Common myeloid progenitor, CD34-positive (primary cell): ENCODE measurements at regions not wholly inside any gene's neighbourhood (a gene's known extent, or its start where the extent isn't known, plus 50 kb on each side); places are given as distances from the start of the nearest gene placed in this dataset.
"Not testable (repeated sequence)": the region's sequence is repeated elsewhere in the genome, so short reads cannot be mapped to it uniquely, and the experiment has no call there.

ENCODE experiments used
- CTCF ChIA-PET: fragments of 350-600 bp; sonication (Branson Sonifier 250); formaldehyde crosslinking; loops from one replicate; lab custom pipeline; 2021; ENCODE audit warnings: antibody characterized with exemption; lab: Charles Lee
- POLR2A ChIA-PET: fragments of 350-600 bp; sonication (Branson Sonifier 250); formaldehyde crosslinking; loops from one replicate; lab custom pipeline; 2021; ENCODE audit warnings: antibody characterized with exemption; lab: Charles Lee
- DNase-seq, 3 donors: peaks; one replicate each; pipeline versions ENCODE4 v3.0.0 to v3.0.0-alpha.2; 2013
- H3K27ac ChIP-seq, 2 experiments: 1 replicate in 1 of 2; 2 replicates in 1 of 2; pipeline ENCODE4 v1.7.0; 2013; ENCODE audit warnings: inconsistent platforms in 2 of 2, low read length in 2 of 2, mild to moderate bottlenecking in 2 of 2, low read depth in 1 of 2, moderate library complexity in 1 of 2; ENCODE audit not compliant: severe bottlenecking in 2 of 2, insufficient read depth in 1 of 2, poor library complexity in 1 of 2
- H3K27me3 ChIP-seq, 5 experiments: replicated peaks in 2 of 5; 1 replicate in 3 of 5; 2 replicates in 2 of 5; pipeline versions ENCODE4 v1.6.1 to v1.7.0; 2013; ENCODE audit warnings: low read length in 4 of 5, mild to moderate bottlenecking in 2 of 5, moderate library complexity in 2 of 5, inconsistent platforms in 1 of 5; ENCODE audit not compliant: insufficient read depth in 5 of 5, control insufficient read depth in 4 of 5
- H3K36me3 ChIP-seq, 4 experiments: 1 replicate in 2 of 4; 2 replicates in 2 of 4; pipeline versions ENCODE4 v1.6.1 to v1.7.0; 2013; ENCODE audit warnings: low read length in 3 of 4, control low read depth in 1 of 4, mild to moderate bottlenecking in 1 of 4; ENCODE audit not compliant: control insufficient read depth in 4 of 4, insufficient read depth in 4 of 4
- H3K4me1 ChIP-seq, 4 experiments: 1 replicate in 3 of 4; 2 replicates in 1 of 4; pipeline versions ENCODE4 v1.6.1 to v1.7.1; 2013; ENCODE audit warnings: low read length in 3 of 4, mild to moderate bottlenecking in 3 of 4, control low read depth in 1 of 4, inconsistent platforms in 1 of 4, moderate library complexity in 1 of 4; ENCODE audit not compliant: control insufficient read depth in 4 of 4, insufficient read depth in 4 of 4; ENCODE audit errors: control extremely low read depth in 1 of 4
- H3K4me3 ChIP-seq, 7 experiments: 1 replicate in 4 of 7; 2 replicates in 3 of 7; pipeline versions ENCODE4 v1.5.1 to v1.7.0; 2013; ENCODE audit warnings: mild to moderate bottlenecking in 7 of 7, low read length in 6 of 7, moderate library complexity in 6 of 7, inconsistent platforms in 2 of 7, low read depth in 2 of 7, control low read depth in 1 of 7; ENCODE audit not compliant: insufficient read depth in 4 of 7, control insufficient read depth in 1 of 7; ENCODE audit errors: extremely low read depth in 1 of 7
- H3K9me3 ChIP-seq, 5 experiments: 1 replicate in 4 of 5; 2 replicates in 1 of 5; pipeline versions ENCODE4 v1.6.1 to v1.7.1; 2013; ENCODE audit warnings: low read length in 4 of 5, mild to moderate bottlenecking in 2 of 5, inconsistent platforms in 1 of 5, low read depth in 1 of 5, moderate library complexity in 1 of 5; ENCODE audit not compliant: control insufficient read depth in 4 of 5, insufficient read depth in 2 of 5; ENCODE audit errors: control extremely low read depth in 1 of 5
- WGBS: methylation state at CpG from one replicate; pipeline ENCODE4 v1.1.5; 2013; ENCODE audit not compliant: insufficient coverage; 5-methylcytosine and 5-hydroxymethylcytosine counted together

GRCh38 chr17:63203652-63204051 is 237.6 kb downstream of the TANC2 start:
- H3K27me3 ChIP-seq: no peaks in the 10 kb centered on the region
- no peak overlapping the region for H3K27ac ChIP-seq
- ChIA-PET CTCF (interaction anchor here (1.1 kb wide), 1 partner anchor 27 kb away, joined by 3 read pairs; no protein-coding TSS in a partner anchor), POLR2A (no interaction called here)
- H3K4me3 ChIP-seq: no peak overlapping the region
- H3K36me3 ChIP-seq: peaks cover 0 to 15% (median 2%) of the 10 kb centered on the region in 4 experiments
- no peak for DNase-seq
- WGBS: no CpG with 5 or more reads among the region's 2 CpGs
- H3K4me1 ChIP-seq: no peaks in the 10 kb centered on the region
- H3K9me3 ChIP-seq: peaks cover 7 to 30% (median 15%) of the 10 kb centered on the region in 5 experiments

GRCh38 chr17:63221939-63222338 is 224.2 kb downstream of the CYB561 start:
- CTCF ChIA-PET: interaction anchor here (1.7 kb wide), 1 partner anchor 9 kb away, joined by 4 read pairs; no protein-coding TSS in a partner anchor

GRCh38 chr17:63222655-63223054 is 223.5 kb downstream of the CYB561 start:
- CTCF ChIA-PET: interaction anchor here (1.7 kb wide), 1 partner anchor 9 kb away, joined by 4 read pairs; no protein-coding TSS in a partner anchor

More at GRCh38 chr17:63221939-63222338, 224.2 kb downstream of the CYB561 start:
- no peaks in the 10 kb centered on the region for H3K9me3 ChIP-seq
- no CpG with 5 or more reads among the region's 1 CpG for WGBS
- H3K27ac ChIP-seq: no peak overlapping the region
- no peaks in the 10 kb centered on the region for H3K4me1 ChIP-seq
- peak in 2 of 3 donors; percentile 4 to 17 for DNase-seq
- H3K27me3 ChIP-seq: no peaks in the 10 kb centered on the region
- POLR2A ChIA-PET: no interaction called here
- H3K36me3 ChIP-seq: no peaks in the 10 kb centered on the region
- no peak overlapping the region for H3K4me3 ChIP-seq

GRCh38 chr17:63223212-63223911 is 222.7 kb downstream of the CYB561 start:
- CTCF ChIA-PET: interaction anchor here (1.1 to 1.7 kb wide), 2 partner anchors 8 to 11 kb away, joined by 3 to 4 read pairs; no protein-coding TSS in a partner anchor
- Histone ChIP-seq H3K9me3 (no peaks in the 10 kb centered on the region), H3K36me3 (no peaks in the 10 kb centered on the region), H3K27ac (no peak overlapping the region), H3K4me3 (no peak overlapping the region), H3K4me1 (no peaks in the 10 kb centered on the region), H3K27me3 (no peaks in the 10 kb centered on the region)
- DNase-seq: no peak
- POLR2A ChIA-PET: no interaction called here
- WGBS: 100% methylated on average over 4 of the region's 7 CpGs

More at GRCh38 chr17:63222655-63223054, 223.5 kb downstream of the CYB561 start:
- Histone ChIP-seq H3K36me3 (no peaks in the 10 kb centered on the region), H3K27me3 (no peaks in the 10 kb centered on the region), H3K9me3 (no peaks in the 10 kb centered on the region), H3K4me3 (no peak overlapping the region), H3K4me1 (no peaks in the 10 kb centered on the region), H3K27ac (no peak overlapping the region)
- peak in 2 of 3 donors; percentile 15 to 24 for DNase-seq
- no CpG with 5 or more reads among the region's 1 CpG for WGBS
- POLR2A ChIA-PET: no interaction called here

GRCh38 chr17:63224644-63225043 is 221.5 kb downstream of the CYB561 start:
- Histone ChIP-seq H3K27ac (no peak overlapping the region), H3K4me3 (no peak overlapping the region), H3K27me3 (no peaks in the 10 kb centered on the region), H3K9me3 (peaks cover 0 to 3% (median 0%) of the 10 kb centered on the region in 5 experiments), H3K4me1 (no peaks in the 10 kb centered on the region), H3K36me3 (no peaks in the 10 kb centered on the region)
- POLR2A ChIA-PET: no interaction called here
- CTCF ChIA-PET: no interaction called here
- DNase-seq: no peak

- DNase-seq, H3K27ac ChIP-seq, CTCF ChIA-PET, H3K27me3 ChIP-seq, H3K4me3 ChIP-seq, H3K4me1 ChIP-seq, POLR2A ChIA-PET, H3K36me3 ChIP-seq: not testable (repeated sequence)
- H3K9me3 ChIP-seq: peaks cover 0 to 22% (median 3%) of the 10 kb centered on the region in 5 experiments
These were observed 219.4 kb downstream of the CYB561 start for GRCh38 chr17:63226720-63227119.

- H3K4me3 ChIP-seq, H3K27me3 ChIP-seq, H3K27ac ChIP-seq, POLR2A ChIA-PET, H3K4me1 ChIP-seq: not testable (repeated sequence)
- Histone ChIP-seq H3K36me3 (peaks cover 0 to 13% (median 5%) of the 10 kb centered on the region in 4 experiments), H3K9me3 (peaks cover 0 to 40% (median 15%) of the 10 kb centered on the region in 5 experiments)
- peak in 2 of 3 donors; percentile 7 to 24 for DNase-seq
- CTCF ChIA-PET: interaction anchor here (1.1 to 1.9 kb wide), 2 partner anchors 9 to 28 kb away, joined by 3 to 4 read pairs; no protein-coding TSS in a partner anchor
- 92% methylated on average over 2 of the region's 2 CpGs for WGBS
These were observed 215.0 kb downstream of the CYB561 start for GRCh38 chr17:63231015-63231620.
